Activated naive CD8-positive, alpha-beta T cell treated with anti-CD3 and anti-CD28 coated beads, Interleukin-2, amount 10 ng/mL, durations not matched to agents 7 days and 5 days (primary cell): ENCODE measurements at regions not wholly inside any gene's neighbourhood (a gene's known extent, or its start where the extent isn't known, plus 50 kb on each side); places are given as distances from the start of the nearest gene placed in this dataset.
"Not testable (repeated sequence)": the region's sequence is repeated elsewhere in the genome, so short reads cannot be mapped to it uniquely, and the experiment has no call there.

Experiments used
- ATAC-seq: fragments of 150-1000 bp; cut with Tn5 transposase; one replicate; pipeline ENCODE4 v1.10.0; 2021; ENCODE audit warnings: low read depth, moderate library complexity
- POLR2A ChIA-PET: fragments of 350-600 bp; sonication (Branson Sonifier 250); formaldehyde crosslinking; loops from one replicate; lab custom pipeline; 2021; ENCODE audit warnings: antibody characterized with exemption; lab: Charles Lee
- DNase-seq: peaks from one replicate; pipeline ENCODE4 v3.0.0; 2021
- H3K27ac Mint-ChIP-seq: one replicate; pipeline ENCODE4 v1.8.0; 2022; ENCODE audit warnings: mild to moderate bottlenecking, mixed read lengths
- H3K27me3 Mint-ChIP-seq: one replicate; pipeline ENCODE4 v1.8.0; 2022; ENCODE audit warnings: mild to moderate bottlenecking, moderate library complexity, mixed read lengths
- H3K36me3 Mint-ChIP-seq: one replicate; pipeline ENCODE4 v1.8.0; 2021; ENCODE audit warnings: mild to moderate bottlenecking, mixed read lengths
- H3K4me1 Mint-ChIP-seq: one replicate; pipeline ENCODE4 v1.8.0; 2021; ENCODE audit warnings: mixed read lengths
- H3K4me3 Mint-ChIP-seq: one replicate; pipeline ENCODE4 v1.8.0; 2022; ENCODE audit warnings: mild to moderate bottlenecking, moderate library complexity, mixed read lengths
- H3K9me3 Mint-ChIP-seq: one replicate; pipeline ENCODE4 v1.8.0; 2021; ENCODE audit warnings: mixed read lengths

DNA sequence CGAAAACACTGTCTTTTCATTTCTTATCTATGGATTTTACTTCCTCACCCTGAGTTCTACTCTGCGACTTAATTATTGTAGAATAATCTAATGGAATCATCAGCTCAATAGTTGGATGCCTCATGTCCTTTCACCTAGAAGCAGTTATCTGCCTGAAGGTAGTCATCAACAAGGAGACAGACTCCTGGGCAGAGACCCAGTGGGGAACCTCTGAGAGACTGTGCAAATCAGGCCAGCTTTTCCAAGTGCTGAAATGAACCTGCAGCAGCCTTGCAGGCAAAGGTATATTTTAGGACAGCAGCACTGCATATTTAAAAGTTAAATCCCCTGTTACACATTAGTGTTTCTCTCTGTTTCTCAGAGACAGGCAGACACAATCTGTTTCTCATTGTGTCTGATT lies 99.7 kb upstream of the STMND1 start:
- POLR2A ChIA-PET, result no interaction called here
- Mint-ChIP-seq H3K4me1 (no peaks in the 10 kb centered on the region), H3K27me3 (peaks cover 36% of the 10 kb centered on the region), H3K9me3 (no peaks in the 10 kb centered on the region), H3K36me3 (no peaks in the 10 kb centered on the region), H3K27ac (no peak overlapping the region), H3K4me3 (no peak overlapping the region)
- ATAC-seq (no peak), DNase-seq (no peak)

DNA sequence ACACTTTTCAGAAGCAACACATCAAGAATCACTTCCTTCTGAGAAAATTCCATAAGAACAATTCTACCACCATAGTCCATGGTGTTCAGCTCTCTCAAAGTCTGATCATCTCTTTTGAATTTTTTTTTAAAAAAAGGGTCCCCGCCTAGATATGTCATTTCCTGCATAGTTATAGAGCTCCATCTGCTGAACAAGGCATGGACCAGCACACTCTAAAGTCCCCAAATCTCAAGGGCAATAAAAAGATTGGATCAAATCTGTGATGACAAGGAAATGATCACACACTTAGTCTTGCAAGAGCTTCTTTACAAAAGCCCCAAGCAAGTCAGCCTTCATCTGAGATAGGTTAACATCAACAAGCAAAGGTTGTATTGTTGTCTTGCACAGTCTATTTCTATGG lies 100.7 kb upstream of the STMND1 start:
- POLR2A ChIA-PET, result no interaction called here
- H3K36me3 Mint-ChIP-seq, result no peaks in the 10 kb centered on the region
- H3K9me3 Mint-ChIP-seq, result no peaks in the 10 kb centered on the region
- no peak overlapping the region for H3K27ac Mint-ChIP-seq
- peaks cover 36% of the 10 kb centered on the region for H3K27me3 Mint-ChIP-seq
- no peaks in the 10 kb centered on the region for H3K4me1 Mint-ChIP-seq
- H3K4me3 Mint-ChIP-seq, result no peak overlapping the region
- no peak for DNase-seq
- no peak for ATAC-seq

- Mint-ChIP-seq H3K4me1 (no peaks in the 10 kb centered on the region), H3K27ac (no peak overlapping the region), H3K27me3 (peaks cover 29% of the 10 kb centered on the region), H3K36me3 (no peaks in the 10 kb centered on the region), H3K4me3 (no peak overlapping the region), H3K9me3 (no peaks in the 10 kb centered on the region)
- ATAC-seq, result no peak
- POLR2A ChIA-PET, result no interaction called here
- DNase-seq, result no peak
Observed at GRCh38 chr6:16999491-17000436, 102.1 kb upstream of the STMND1 start.

- Mint-ChIP-seq H3K9me3 (no peaks in the 10 kb centered on the region), H3K27me3 (peaks cover 21% of the 10 kb centered on the region), H3K36me3 (no peaks in the 10 kb centered on the region), H3K27ac (no peak overlapping the region), H3K4me3 (no peak overlapping the region), H3K4me1 (no peaks in the 10 kb centered on the region)
- POLR2A ChIA-PET, result no interaction called here
- ATAC-seq (no peak), DNase-seq (no peak)
Observed at GRCh38 chr6:16998461-16998860, 103.4 kb upstream of the STMND1 start.

- peaks cover 11% of the 10 kb centered on the region for H3K27me3 Mint-ChIP-seq
- no peak for DNase-seq
- POLR2A ChIA-PET, result no interaction called here
- no peaks in the 10 kb centered on the region for H3K9me3 Mint-ChIP-seq
- H3K4me3 Mint-ChIP-seq, result no peak overlapping the region
- no peaks in the 10 kb centered on the region for H3K4me1 Mint-ChIP-seq
- ATAC-seq, result no peak
- no peaks in the 10 kb centered on the region for H3K36me3 Mint-ChIP-seq
- no peak overlapping the region for H3K27ac Mint-ChIP-seq
Observed at GRCh38 chr6:16995511-16996250, 106.2 kb upstream of the STMND1 start.

DNA sequence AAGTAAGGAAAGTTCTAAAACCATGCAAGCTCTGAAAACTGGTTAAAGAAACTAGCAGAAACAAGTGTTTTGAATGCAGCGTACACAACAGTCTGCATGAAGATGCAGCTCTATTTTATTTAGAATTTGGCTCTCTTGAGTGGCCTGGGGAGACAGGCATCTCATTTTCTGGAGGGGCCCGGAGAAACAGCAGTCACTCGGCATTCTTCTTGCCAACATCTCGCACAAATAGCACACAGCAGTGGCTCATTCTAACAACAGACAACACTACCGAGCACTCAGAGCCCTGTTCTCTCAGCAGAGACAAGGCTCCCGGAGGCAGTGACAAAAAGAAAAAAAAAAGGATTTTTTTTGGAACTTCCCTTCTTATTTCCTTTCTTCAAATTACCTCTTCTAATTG lies 108.5 kb upstream of the STMND1 start:
- POLR2A ChIA-PET, result no interaction called here
- no peak overlapping the region for H3K4me3 Mint-ChIP-seq
- no peak overlapping the region for H3K27ac Mint-ChIP-seq
- ATAC-seq (no peak), DNase-seq (no peak)
- peaks cover 7% of the 10 kb centered on the region for H3K27me3 Mint-ChIP-seq
- H3K9me3 Mint-ChIP-seq, result peaks cover 3% of the 10 kb centered on the region
- no peaks in the 10 kb centered on the region for H3K4me1 Mint-ChIP-seq
- no peaks in the 10 kb centered on the region for H3K36me3 Mint-ChIP-seq

DNA sequence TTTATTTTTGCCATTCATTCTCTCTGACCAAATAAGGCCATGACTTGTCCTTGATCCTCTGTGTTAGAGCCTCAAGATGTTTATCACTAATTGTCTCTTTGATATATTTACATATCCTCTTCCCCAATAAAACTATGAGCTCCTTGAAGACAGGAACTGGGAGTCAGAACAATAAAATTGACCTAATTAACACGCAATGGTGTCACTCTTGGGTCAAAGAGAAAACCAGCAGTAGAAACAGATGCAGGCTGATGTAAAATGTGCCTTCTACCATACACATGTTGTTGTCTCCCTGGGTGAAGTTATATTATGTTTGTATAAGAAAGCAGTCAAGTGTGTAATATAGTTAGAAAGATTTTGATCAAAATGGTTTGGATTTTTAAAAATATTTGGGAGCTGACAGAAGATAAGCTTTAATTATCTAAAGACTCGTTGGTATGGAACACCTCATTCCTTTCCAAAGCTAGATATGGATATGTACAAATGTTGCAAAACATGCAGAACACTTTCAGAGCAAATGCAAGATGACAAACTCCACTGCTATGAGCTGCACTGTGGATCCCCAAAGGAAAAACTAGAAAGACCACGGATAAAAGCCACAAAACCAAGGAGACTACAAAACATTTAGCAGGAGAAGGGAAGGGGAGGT lies 109.7 kb upstream of the STMND1 start:
- DNase-seq (no peak), ATAC-seq (no peak)
- POLR2A ChIA-PET, result no interaction called here
- H3K36me3 Mint-ChIP-seq, result no peaks in the 10 kb centered on the region
- H3K4me1 Mint-ChIP-seq, result no peaks in the 10 kb centered on the region
- peaks cover 3% of the 10 kb centered on the region for H3K9me3 Mint-ChIP-seq
- H3K4me3 Mint-ChIP-seq, result no peak overlapping the region
- peaks cover 4% of the 10 kb centered on the region for H3K27me3 Mint-ChIP-seq
- no peak overlapping the region for H3K27ac Mint-ChIP-seq

- H3K27ac Mint-ChIP-seq, H3K36me3 Mint-ChIP-seq, DNase-seq, ATAC-seq, H3K9me3 Mint-ChIP-seq, H3K4me3 Mint-ChIP-seq, H3K4me1 Mint-ChIP-seq, POLR2A ChIA-PET: not testable (repeated sequence)
- H3K27me3 Mint-ChIP-seq, result peaks cover 11% of the 10 kb centered on the region
Observed at GRCh38 chr6:16989976-16990375, 111.9 kb upstream of the STMND1 start.

DNA sequence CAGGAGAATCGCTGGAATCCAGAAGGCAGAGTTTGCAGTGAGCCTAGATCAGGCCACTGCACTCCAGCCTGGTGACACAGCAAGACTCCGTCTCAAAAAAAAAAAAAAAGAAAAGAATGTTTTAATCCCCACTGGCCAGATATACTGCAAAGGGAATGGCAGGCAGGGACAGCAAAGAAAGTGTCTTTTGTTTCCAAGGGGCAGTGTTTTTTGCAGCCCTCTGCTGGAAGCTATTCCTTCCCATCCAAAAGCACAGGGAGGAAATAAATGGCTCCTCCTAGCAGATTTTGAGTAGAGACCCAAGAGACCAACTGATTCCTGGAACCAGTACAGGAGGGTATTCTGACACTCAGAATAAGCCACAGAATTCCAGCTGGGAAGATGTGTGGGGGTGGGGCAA lies 112.5 kb upstream of the STMND1 start:
- peaks cover 16% of the 10 kb centered on the region for H3K27me3 Mint-ChIP-seq

GRCh38 chr6:16987996-16988395 lies 113.9 kb upstream of the STMND1 start:
- Mint-ChIP-seq H3K4me1 (peaks cover 3% of the 10 kb centered on the region), H3K27ac (no peak overlapping the region), H3K4me3 (no peak overlapping the region), H3K27me3 (peaks cover 20% of the 10 kb centered on the region), H3K9me3 (peaks cover 3% of the 10 kb centered on the region), H3K36me3 (no peaks in the 10 kb centered on the region)
- no peak for ATAC-seq
- DNase-seq, result no peak
- POLR2A ChIA-PET, result no interaction called here

More for the DNA sequence above, 112.5 kb upstream of the STMND1 start:
- DNase-seq (no peak), ATAC-seq (no peak)
- Mint-ChIP-seq H3K9me3 (peaks cover 3% of the 10 kb centered on the region), H3K27ac (no peak overlapping the region), H3K36me3 (no peaks in the 10 kb centered on the region), H3K4me1 (peaks cover 3% of the 10 kb centered on the region), H3K4me3 (no peak overlapping the region)
- POLR2A ChIA-PET, result no interaction called here

- Mint-ChIP-seq H3K9me3 (peaks cover 3% of the 10 kb centered on the region), H3K4me3 (no peak overlapping the region), H3K36me3 (no peaks in the 10 kb centered on the region), H3K27ac (no peak overlapping the region), H3K27me3 (peaks cover 24% of the 10 kb centered on the region), H3K4me1 (peaks cover 3% of the 10 kb centered on the region)
- POLR2A ChIA-PET, result no interaction called here
- no peak for ATAC-seq
- DNase-seq, result no peak
Observed at GRCh38 chr6:16985513-16986284, 116.2 kb upstream of the STMND1 start.

- ATAC-seq (no peak), DNase-seq (no peak)
- peaks cover 32% of the 10 kb centered on the region for H3K27me3 Mint-ChIP-seq
- H3K27ac Mint-ChIP-seq, result no peak overlapping the region
- no peaks in the 10 kb centered on the region for H3K36me3 Mint-ChIP-seq
- peaks cover 3% of the 10 kb centered on the region for H3K4me1 Mint-ChIP-seq
- H3K4me3 Mint-ChIP-seq, result no peak overlapping the region
- POLR2A ChIA-PET, result no interaction called here
- H3K9me3 Mint-ChIP-seq, result no peaks in the 10 kb centered on the region
Observed at GRCh38 chr6:16982807-16983206, 119.0 kb upstream of the STMND1 start.
